Parathyroid adenoma (tissue), 2 donors: ENCODE measurements at regions not wholly inside any gene's neighbourhood (a gene's known extent, or its start where the extent isn't known, plus 50 kb on each side); places are given as distances from the start of the nearest gene placed in this dataset.

Source experiments
- H2AFZ ChIP-seq: fragments of 300-600 bp; sonication (generic); one replicate; pipeline ENCODE4 v1.7.0; 2017; ENCODE audit warnings: antibody characterized with exemption, mild to moderate bottlenecking
- H3K27ac ChIP-seq: fragments of 300-600 bp; sonication (generic); one replicate; pipeline ENCODE4 v1.7.0; 2017
- H3K27me3 ChIP-seq: fragments of 300-600 bp; sonication (generic); one replicate; pipeline ENCODE4 v1.7.0; 2017; ENCODE audit warnings: low read length; ENCODE audit not compliant: control insufficient read depth, insufficient read depth
- H3K36me3 ChIP-seq: fragments of 300-600 bp; sonication (generic); one replicate; pipeline ENCODE4 v1.7.0; 2017; ENCODE audit warnings: low read length; ENCODE audit not compliant: control insufficient read depth, insufficient read depth
- H3K4me1 ChIP-seq: fragments of 300-600 bp; sonication (generic); one replicate; pipeline ENCODE4 v1.7.0; 2017; ENCODE audit warnings: control low read depth
- H3K4me2 ChIP-seq: fragments of 300-600 bp; sonication (generic); one replicate; pipeline ENCODE4 v1.7.0; 2017; ENCODE audit warnings: low read length
- H3K4me3 ChIP-seq: fragments of 300-600 bp; sonication (generic); one replicate; pipeline ENCODE4 v1.7.0; 2017; ENCODE audit warnings: low read depth, low read length
- H3K79me2 ChIP-seq: fragments of 300-600 bp; sonication (generic); one replicate; pipeline ENCODE4 v1.7.0; 2017; ENCODE audit warnings: control low read depth
- H3K9ac ChIP-seq: fragments of 300-600 bp; sonication (generic); one replicate; pipeline ENCODE4 v1.7.0; 2017; ENCODE audit warnings: mild to moderate bottlenecking
- H3K9me3 ChIP-seq: fragments of 300-600 bp; sonication (generic); one replicate; pipeline ENCODE4 v1.7.0; 2017; ENCODE audit warnings: low read length; ENCODE audit not compliant: control insufficient read depth
- TF ChIP-seq, protein P1 (sequence below): fragments of 300-600 bp; sonication (generic); IDR thresholded peaks from one replicate; pipeline ENCODE4 v1.7.0; 2017; ENCODE audit warnings: antibody characterized with exemption, mild to moderate bottlenecking
- donor health status: primary hyperparathyroidism.

DNA sequence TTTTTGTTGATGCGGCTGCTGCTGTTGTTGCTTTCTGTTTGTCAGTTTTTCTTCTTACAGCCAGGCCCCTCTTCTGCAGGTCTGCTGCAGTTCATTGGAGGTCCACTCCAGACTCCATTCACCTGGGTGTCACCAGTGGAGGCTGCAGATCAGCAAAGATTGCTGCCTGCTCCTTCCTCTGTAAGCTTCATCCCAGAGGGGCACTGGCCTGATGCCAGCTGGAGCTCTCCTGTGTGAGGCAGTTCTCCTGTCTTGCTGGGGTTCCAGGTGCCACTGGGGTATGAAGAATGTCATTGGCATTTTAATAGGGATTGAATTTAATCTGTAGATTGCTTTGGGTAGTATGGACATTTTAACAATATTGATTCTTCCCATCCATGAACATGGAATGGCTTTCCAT is 308.5 kb upstream of the MEOX2 start:
- TF ChIP-seq, protein P1, sequence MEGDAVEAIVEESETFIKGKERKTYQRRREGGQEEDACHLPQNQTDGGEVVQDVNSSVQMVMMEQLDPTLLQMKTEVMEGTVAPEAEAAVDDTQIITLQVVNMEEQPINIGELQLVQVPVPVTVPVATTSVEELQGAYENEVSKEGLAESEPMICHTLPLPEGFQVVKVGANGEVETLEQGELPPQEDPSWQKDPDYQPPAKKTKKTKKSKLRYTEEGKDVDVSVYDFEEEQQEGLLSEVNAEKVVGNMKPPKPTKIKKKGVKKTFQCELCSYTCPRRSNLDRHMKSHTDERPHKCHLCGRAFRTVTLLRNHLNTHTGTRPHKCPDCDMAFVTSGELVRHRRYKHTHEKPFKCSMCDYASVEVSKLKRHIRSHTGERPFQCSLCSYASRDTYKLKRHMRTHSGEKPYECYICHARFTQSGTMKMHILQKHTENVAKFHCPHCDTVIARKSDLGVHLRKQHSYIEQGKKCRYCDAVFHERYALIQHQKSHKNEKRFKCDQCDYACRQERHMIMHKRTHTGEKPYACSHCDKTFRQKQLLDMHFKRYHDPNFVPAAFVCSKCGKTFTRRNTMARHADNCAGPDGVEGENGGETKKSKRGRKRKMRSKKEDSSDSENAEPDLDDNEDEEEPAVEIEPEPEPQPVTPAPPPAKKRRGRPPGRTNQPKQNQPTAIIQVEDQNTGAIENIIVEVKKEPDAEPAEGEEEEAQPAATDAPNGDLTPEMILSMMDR, result no peak
- Histone ChIP-seq H3K27me3 (no peaks in the 10 kb centered on the region), H3K4me1 (no peaks in the 10 kb centered on the region), H3K4me3 (no peak overlapping the region), H3K9ac (no peak overlapping the region), H3K27ac (no peak overlapping the region), H3K4me2 (no peak overlapping the region), H3K79me2 (no peaks in the 10 kb centered on the region), H3K9me3 (no peaks in the 10 kb centered on the region), H3K36me3 (no peaks in the 10 kb centered on the region), H2AFZ (no peak overlapping the region)

DNA sequence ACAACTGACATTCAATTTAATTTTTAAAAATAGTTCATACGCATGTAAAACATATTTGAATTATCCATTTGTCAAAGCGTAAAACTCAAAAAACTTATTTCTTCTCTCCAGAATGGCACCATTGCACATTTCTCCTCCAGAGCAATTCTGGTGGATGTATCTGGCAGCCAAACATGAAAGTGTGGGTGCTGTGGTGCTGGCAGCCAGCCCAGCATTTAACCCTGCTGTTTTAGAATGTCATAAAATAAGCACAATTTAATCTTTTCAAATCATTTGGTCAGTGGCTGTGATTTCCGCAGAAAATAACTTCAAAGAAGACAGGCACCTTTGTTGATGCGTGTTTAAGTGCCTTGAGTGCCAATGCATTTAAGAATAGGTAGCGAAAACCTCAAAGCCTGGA is 302.7 kb upstream of the MEOX2 start:
- no peaks in the 10 kb centered on the region for H3K27me3 ChIP-seq
- H3K4me3 ChIP-seq, result no peak overlapping the region
- H3K9me3 ChIP-seq, result no peaks in the 10 kb centered on the region
- no peak overlapping the region for H2AFZ ChIP-seq
- H3K4me1 ChIP-seq, result no peaks in the 10 kb centered on the region
- TF ChIP-seq, protein P1, result no peak
- H3K9ac ChIP-seq, result no peak overlapping the region
- no peaks in the 10 kb centered on the region for H3K79me2 ChIP-seq
- H3K27ac ChIP-seq, result no peak overlapping the region
- H3K36me3 ChIP-seq, result no peaks in the 10 kb centered on the region
- no peak overlapping the region for H3K4me2 ChIP-seq

DNA sequence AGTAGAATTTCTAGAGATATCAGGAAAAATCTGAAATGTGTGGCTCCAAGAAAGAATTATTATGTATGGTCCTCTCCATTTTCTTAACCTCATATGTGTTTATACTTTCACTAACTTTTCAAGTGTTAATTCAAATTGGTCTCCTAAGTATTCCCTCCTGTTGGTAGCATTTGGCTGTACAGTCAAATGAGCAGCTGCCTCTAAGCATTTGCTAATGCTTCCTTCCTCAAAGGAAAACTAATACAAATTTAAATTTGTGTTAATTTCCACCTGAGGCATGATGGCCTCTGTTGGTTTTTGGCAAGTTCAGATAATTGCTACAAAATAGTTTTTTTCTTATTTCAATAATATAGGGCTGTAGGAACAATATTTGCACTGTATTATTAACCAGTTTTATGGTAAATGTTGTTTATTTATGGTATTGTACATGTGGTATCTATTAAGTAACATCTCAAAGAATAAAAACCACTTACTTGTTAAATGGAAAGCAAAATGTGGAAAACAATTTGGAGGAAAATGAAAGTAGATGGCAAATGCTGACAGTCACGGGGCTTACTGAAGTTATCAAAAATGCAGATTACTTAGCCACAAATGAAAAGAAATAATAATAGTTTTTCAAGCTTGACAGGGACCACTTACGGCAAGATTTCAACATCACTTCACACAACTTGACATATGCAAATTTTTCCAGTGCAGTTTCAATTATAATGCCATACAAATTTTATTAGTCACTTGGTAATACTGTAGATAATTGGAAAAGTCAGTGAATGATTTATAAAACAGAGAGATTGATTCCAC is 299.3 kb upstream of the MEOX2 start:
- H3K27ac ChIP-seq, result no peak overlapping the region

DNA sequence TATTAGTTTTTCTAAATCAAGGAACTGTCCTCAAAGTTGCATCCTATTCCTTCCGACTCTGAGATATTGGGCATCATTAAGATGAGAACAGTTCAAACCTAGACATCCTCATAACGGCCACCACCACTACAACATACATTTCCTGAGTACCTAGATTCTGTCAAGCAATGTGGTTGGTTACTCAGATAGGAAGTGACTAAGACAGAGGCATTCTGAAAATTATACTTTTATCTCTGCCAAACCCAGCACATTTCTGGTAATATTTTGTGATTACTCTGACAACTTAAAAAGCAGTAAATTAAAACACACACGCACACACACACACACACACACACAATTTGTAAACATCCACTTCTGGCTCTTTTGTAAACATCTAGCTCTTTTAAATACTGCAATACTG is 291.2 kb upstream of the MEOX2 start:
- H3K27me3 ChIP-seq, result no peaks in the 10 kb centered on the region
- no peak overlapping the region for H3K4me3 ChIP-seq
- no peak overlapping the region for H2AFZ ChIP-seq
- H3K9me3 ChIP-seq, result no peaks in the 10 kb centered on the region
- H3K27ac ChIP-seq, result no peak overlapping the region
- H3K9ac ChIP-seq, result no peak overlapping the region
- TF ChIP-seq, protein P1, result no peak
- no peaks in the 10 kb centered on the region for H3K36me3 ChIP-seq
- H3K79me2 ChIP-seq, result no peaks in the 10 kb centered on the region
- H3K4me2 ChIP-seq, result no peak overlapping the region
- H3K4me1 ChIP-seq, result no peaks in the 10 kb centered on the region

More for the DNA sequence above, 299.3 kb upstream of the MEOX2 start:
- no peaks in the 10 kb centered on the region for H3K79me2 ChIP-seq
- H3K4me2 ChIP-seq, result no peak overlapping the region
- TF ChIP-seq, protein P1, result no peak
- H3K9me3 ChIP-seq, result no peaks in the 10 kb centered on the region
- no peaks in the 10 kb centered on the region for H3K36me3 ChIP-seq
- H3K4me1 ChIP-seq, result no peaks in the 10 kb centered on the region
- H3K4me3 ChIP-seq, result no peak overlapping the region
- H3K9ac ChIP-seq, result no peak overlapping the region
- no peak overlapping the region for H2AFZ ChIP-seq
- no peaks in the 10 kb centered on the region for H3K27me3 ChIP-seq

DNA sequence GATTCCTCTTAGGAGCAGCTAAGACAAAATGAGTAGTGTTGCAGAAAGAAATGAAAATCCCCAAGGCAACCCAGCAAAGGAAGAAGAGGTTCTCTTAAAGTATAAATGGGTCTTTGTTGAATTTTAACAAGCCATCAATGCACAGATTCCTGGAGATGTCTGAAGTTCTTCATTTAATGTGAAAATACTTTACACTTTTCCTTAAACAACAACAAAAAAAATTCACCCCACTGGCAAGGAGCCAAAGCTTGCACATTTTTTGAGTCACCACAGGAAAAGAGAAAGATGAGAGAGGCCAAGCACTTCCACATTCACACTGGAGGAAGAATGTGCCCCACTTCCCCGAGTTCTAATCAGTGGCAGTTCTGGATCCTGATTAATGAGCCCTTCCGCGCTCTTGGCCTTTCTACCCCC is 286.4 kb upstream of the MEOX2 start:
- no peak overlapping the region for H3K27ac ChIP-seq
- no peak overlapping the region for H2AFZ ChIP-seq
- no peaks in the 10 kb centered on the region for H3K79me2 ChIP-seq
- TF ChIP-seq, protein P1, result no peak
- H3K27me3 ChIP-seq, result no peaks in the 10 kb centered on the region
- H3K4me3 ChIP-seq, result no peak overlapping the region
- H3K4me1 ChIP-seq, result no peaks in the 10 kb centered on the region
- H3K9ac ChIP-seq, result no peak overlapping the region
- H3K9me3 ChIP-seq, result no peaks in the 10 kb centered on the region
- no peaks in the 10 kb centered on the region for H3K36me3 ChIP-seq
- no peak overlapping the region for H3K4me2 ChIP-seq
